NCI-H510A (cell line): ENCODE measurements at regions not wholly inside any gene's neighbourhood (a gene's known extent, or its start where the extent isn't known, plus 50 kb on each side); places are given as distances from the start of the nearest gene placed in this dataset.
A peak's percentile ranks its signal among the peaks of the same experiment; 100 is the strongest.

Source experiments
- DNase-seq: peaks from one replicate; lab custom pipeline; 2025; lab: John Stamatoyannopoulos, UW

DNA sequence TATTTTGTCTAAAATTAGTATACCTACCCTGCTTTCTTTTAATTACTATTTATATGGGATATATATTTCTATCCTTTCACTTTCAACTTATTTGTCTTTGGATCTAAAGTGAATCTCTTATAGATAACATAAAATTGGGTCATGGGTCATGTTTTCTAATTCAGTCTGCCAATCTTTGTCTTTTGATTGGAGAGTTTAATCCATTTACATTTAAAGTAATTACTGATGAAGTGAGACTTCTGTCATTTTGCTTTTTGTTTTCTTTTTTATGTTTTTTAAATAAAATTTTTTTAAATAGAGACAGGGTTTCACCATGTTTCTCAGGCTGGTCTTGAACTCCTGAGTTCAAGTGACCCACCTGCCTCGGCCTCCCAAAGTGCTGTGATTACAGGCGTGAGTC lies 50.5 kb upstream of the PRDM1 start:
- DNase-seq, result no peak

DNA sequence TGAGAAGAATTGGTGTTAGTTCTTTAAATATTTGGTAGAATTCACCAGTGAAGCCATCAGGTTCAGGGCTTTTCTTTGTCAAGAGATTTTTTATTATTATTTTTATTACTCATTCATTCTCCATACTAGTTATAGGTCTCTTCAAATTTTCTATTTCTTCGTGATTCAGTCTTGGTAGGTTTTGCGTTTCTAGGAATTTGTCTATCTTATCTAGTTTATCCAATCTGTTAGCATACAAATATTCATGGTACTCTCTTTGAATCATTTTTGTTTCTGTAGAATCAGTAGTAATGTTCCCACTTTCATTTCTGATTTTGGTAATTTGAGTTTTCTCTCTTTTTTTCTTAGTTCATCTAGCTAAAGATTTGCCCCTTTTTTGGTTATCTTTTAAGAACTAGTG lies 52.3 kb upstream of the PRDM1 start:
- DNase-seq, result no peak

DNA sequence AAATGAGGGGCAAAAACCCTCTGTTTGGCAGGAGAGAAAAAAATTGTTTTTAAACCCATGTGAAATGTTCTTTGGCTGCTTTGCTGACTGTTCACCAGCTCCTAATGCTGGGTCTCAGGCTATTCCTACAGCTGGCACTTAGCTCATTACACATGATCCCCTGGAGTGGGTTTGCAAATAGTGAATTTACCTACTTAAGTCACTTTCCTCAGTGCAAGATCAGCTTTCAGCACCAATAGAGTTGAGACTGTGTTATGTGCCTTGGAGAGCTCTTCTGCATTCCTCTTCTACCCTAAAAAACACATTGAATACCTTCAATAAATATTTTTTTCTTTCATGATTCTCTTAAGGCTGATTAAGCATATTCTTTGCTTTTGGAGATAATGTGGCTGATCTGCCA lies 58.4 kb upstream of the PRDM1 start:
- no peak for DNase-seq

DNA sequence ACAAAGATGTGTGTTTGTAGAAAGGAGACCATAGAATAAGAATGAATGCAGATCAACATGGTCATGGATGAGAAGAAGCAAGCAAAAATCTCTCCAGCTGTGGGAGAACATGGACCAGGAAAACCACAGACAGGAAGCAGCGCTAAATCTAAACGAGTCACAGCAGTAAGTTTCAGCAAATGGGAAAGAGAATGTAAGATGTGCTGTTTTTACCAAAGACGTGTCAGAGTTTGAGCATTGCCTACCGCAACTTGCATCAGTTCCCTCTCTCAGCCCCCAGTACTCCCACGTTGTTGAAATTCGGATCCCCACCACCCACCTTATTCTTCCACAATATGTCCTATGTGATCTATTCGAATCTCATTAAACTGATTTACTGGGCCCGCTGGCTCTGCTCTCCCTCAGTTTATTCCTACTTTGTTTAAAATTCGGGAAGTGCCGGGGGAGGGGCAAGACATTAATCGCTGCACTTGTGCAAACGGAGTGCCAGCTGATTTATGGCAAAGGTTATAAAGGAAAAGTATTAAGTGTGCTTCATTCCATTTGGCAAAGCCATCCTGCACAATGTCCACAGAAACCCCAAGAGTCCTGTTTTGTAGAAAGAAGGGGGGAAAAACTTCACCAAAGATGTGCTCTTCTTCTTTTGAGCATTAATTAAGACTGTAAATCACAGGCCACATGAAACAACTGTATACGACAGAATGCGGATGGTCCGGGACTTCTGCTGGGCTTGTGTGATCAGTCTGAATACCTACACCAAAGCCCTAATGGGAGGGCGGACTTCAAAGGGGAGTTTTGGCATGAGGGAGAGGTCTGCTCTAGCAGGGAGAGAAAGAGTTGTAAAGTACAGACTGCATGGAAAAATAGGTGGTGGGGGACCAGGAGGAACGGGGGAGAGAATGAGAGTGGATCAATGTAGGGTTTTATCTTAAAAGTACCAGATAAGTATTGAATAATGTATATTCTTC lies 59.1 kb upstream of the PRDM1 start:
- no peak for DNase-seq

DNA sequence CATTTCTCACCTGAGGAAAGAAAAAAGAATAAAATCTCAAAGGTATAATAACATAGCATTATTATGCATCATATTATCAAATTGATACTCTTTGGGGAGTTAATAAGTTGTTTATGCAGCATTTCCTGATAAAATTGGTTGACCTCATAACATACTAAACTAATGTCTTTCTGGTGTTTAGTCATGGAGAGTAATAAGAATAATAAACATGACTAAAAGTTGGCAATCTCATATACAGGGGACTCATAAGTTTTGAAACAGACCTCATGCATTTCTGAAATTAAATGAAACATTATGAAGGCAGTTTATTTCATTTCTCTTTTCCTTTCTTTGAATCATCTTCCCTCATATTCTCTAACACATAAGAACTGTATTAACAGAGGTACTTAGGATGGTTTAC lies 60.5 kb upstream of the PRDM1 start:
- no peak for DNase-seq

DNA sequence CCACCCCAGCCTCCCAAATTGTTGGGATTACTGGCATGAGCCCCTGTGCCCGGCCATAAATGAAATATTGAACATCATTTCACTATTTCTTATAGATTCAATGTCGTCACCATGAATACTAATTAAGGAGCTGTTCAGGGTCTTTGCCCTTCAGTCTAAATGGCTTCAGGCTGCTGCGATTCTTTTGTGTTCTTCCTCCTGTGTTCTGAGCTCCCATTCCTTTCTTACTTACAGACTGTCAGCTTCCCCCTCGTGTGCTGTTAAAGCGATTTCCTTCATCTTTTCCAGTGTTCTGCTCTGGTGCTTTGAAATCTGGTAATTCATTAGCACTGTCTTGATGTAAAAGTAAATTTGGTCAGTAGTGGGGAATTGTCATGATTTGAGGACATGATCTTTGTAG lies 63.3 kb upstream of the PRDM1 start:
- DNase-seq, result no peak

DNA sequence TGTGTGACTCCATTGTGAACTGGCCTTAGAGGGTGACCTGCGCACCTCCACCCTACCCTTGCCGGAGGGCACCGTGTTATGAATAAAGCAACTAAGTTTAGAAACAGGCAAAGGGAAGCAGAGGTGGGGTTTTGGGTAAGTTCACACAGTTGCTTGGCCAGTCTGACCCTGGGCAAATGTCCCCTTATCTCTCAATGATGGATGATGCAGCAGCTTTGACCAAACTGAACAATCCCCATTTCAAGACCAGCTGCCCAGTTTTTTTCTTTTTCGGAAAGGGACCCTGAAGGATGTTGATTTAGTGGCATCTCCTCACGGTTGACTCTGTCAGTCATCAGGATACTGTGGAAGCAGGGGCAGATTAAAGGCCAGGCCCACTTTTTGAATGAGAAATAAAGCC lies 68.7 kb upstream of the PRDM1 start:
- no peak for DNase-seq

DNA sequence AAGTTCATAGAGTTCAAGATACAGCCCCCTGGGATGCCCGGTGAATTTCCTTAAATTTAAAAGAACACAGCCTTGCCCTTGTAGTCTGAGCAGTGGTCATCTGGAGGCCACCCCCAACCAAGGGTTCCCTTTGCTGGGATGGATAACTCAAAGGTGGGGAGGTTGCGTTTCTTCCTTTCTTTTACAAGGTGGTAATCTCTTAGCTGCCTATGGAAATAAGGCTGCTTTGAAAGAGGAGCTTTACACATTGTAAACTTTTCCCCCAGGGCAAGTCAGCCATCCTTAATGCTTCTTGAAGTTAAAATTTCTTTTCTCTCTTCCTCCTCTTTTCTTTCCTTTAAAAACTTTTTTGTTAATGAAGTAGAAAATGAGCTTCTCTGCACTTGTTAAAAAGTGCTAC lies 71.2 kb upstream of the PRDM1 start:
- DNase-seq, result no peak

DNA sequence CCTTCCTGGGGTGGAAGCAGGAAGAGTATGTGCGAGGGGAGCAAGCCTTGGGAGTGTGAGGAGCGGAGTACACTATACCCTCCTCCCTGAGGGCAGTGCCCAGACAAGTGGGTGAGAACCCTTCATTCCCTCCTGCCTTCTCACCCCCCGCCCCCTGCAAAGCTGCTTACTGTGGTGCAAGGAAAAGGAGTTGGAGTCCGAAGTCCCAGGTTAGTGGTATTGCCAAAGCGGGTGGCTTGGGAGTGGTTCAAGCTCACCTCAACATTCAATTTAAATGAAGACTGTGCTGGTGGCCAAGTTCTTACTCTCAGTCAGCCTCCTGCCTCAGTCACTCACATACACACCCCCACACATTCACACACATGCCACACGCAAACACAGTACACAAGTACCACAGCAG lies 74.7 kb upstream of the PRDM1 start:
- no peak for DNase-seq

DNA sequence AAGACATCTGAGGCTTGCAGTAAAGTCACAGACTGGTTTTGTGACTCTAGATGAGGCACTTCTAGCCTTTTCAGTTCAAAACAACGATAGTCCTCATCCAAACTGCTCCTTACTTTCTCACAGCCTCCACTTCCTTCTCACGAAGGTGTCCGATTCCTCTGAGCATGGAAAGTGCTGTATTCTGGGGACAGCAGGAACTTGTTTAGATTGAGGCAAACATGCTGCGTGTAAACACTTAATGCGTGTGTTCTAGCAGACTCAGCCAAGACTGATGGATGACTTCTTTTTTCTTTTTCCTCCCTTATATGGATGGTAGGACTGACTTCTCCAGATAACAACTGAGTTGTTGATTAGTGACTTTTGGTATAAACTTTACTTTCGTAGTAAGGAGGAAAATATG lies 80.2 kb upstream of the PRDM1 start:
- DNase-seq, result no peak

DNA sequence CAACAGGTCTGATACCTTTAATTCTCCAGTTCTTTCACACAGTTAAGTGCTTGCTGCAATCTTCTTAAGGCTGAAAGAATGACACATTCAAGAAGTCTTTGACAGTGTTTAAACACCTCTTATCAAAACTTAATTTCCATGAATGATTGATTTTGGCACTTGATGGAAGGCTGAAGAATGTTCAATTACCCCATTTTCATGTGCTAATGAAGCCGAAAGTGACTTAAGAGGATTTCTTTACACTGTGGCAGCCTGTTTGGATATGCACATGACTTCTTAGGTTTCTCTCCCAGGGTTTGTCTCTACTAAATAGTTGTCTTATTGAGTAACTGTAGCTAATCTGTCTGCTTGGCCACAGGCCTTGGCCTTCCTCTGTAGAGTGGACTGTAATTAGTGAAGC lies 81.1 kb upstream of the PRDM1 start:
- DNase-seq, result no peak

DNA sequence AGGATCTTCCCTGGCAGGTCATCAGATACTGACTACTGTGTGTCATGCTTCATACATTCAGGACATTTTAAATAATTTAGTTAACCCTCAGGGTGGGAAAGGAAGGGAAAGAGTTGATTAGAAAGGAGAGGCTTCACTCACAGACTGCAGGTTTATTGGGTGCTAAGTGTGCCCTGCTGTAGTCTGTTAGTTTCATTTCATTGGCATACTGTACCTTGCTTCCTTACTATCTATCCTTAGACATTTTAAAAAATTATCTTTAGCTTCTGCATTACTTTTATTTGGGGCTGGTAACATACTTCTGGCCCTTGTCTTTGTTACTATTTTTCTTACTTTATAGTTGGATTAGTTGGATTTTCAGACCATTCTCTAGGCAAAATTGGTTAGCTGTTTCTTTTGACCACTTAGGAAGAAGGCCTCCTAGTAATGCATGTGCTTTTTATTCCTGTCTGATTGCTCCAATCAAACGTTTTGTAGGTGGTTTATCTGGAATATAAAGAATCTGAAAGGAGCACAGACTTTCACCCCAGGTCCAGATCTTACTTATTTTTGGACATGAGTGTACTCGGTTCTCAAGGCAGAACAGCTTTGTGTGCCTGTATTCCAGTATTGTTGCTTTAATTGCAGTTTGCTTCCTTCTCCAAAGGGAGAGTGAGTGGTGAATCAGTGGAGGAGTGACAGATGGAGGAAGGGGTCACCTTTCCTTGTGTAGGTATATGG lies 82.7 kb upstream of the PRDM1 start:
- no peak for DNase-seq

DNA sequence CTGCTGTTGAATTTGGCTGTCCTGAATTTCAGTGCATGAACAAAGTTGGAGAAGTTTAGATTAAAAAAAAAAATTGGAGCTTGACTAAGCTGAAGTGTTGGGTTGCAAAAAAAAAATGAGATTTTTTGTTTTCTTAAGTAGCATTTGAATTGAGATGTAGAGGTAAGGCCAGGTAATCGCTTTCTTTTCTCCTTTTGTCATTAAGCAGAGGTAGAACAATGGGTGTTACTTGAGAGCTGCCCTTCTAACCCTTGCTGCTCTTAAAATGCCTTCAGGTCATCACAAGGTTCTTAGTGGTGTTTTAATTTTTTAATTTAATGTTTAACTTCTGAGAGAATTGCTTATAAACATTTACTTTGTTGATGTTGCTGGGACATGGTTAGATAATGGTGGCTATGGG lies 84.1 kb upstream of the PRDM1 start:
- no peak for DNase-seq

DNA sequence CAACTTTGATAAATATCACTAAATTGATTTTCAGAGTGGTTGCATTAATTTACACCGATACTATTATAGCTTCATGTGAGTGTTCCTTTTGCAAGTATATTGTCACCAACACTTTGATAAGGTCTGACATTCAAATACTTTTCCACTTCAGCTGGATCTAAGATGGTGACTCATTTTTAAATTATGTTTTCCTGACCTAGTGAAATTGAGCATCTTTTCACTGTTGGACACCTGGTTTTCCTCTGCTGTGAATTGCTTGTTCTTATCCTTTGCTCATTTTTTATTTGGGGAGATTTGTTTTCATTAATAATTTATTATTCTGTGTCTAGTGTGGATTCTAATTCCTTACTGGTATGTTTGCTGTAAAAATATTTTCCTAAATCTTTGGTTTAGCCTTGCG lies 85.2 kb upstream of the PRDM1 start:
- no peak for DNase-seq

DNA sequence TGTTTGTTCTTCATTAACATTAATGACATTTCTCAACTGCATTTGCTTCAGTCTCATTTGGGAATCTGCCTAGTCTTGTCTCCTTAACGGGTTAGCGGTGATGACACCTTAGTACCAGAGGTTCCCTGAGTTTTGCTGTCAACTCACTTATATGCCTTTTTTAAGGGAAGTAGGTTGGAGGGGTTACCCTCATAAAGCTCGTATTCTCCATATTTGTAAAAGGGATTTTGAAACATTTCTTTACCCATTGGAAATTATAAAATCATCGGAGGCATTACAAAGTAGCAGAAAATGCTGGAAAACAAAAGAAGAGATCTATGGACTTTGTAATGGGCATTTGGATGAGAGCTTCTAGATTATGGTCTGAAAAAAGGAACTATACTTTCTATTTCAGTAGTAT lies 88.7 kb upstream of the PRDM1 start:
- no peak for DNase-seq

DNA sequence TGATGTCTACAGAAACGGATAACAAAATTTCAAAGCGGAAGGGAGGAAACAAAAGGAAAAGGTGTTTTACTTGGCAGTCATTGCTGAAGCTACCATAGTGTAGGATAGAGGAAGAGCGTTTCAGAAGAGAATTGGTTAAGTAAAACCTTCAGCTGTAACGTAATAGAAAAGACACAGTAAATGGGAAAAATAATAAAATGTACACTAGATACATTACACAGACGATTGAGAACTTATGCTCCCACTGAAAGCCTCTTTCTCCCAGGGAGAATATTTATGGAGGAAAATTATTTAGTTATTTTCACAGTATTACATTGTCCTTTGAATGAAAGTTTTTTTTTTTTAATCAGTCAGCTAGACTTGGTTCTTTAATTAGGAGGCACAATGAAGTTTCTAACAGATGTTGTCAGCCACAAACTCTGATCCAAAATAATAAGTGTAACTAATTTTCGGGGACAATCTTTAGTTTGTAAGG lies 90.7 kb upstream of the PRDM1 start:
- DNase-seq, result no peak

DNA sequence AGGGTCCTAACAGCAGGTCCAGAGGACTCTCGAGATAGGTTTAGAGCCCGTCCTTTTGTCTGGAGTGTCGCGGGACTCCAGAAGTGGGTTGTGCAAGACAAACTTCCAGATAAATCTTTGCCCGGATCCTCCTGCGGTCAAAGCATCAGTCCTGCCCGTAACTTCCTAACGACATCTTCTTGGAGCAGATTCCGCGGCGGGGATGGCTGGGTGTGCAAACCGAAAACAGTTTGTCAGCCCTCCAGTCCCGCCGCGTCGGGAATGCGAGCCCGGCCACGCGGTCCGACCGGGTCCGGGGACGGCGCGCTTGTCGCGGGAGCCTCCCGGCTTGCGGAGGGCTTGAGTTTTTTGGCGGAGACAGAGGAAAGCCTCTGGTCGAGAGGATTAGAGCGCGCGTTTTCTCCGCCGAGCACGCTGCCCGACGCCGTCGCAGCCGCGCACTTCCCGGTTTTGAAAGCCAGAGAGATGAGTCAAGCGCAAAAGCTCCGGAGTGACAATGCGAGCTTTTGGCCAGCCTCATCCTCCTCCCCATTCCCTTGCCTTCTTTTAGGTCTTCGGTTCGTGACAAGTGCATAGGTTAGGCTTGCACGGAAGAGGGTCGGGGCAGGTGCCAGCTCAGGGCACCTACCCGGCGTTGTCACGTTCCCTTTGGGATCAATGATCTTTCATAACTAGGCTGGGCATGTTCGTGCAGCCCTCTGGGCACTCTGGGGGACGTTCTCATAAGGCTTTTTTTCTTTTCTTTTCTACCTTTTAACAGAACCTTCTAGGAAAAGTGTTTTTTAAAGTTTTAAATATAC lies 91.3 kb upstream of the PRDM1 start:
- no peak for DNase-seq

DNA sequence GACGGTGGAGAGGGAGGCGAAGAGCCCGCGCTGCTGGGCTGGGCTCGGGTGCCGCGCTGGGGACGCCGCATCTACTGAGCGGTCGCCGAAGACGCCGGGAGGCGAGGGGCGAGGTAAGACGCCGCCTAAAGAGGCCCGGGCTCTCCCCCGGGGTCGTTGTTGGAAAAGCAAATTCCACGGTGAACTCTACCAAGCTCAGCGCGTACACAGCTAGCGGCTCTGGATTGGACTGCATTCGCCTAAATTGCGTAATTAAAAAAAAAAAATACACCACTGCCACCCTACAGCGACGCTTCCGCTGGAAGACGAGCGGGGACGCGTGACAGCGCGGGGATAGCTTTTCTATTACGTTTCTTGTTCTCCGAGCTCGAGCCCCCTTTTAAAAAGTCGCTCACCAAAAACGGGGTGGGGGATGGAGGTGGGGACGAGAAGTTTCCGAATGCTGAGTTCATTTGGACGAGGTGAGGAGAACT lies 92.0 kb upstream of the PRDM1 start:
- DNase-seq, result no peak

DNA sequence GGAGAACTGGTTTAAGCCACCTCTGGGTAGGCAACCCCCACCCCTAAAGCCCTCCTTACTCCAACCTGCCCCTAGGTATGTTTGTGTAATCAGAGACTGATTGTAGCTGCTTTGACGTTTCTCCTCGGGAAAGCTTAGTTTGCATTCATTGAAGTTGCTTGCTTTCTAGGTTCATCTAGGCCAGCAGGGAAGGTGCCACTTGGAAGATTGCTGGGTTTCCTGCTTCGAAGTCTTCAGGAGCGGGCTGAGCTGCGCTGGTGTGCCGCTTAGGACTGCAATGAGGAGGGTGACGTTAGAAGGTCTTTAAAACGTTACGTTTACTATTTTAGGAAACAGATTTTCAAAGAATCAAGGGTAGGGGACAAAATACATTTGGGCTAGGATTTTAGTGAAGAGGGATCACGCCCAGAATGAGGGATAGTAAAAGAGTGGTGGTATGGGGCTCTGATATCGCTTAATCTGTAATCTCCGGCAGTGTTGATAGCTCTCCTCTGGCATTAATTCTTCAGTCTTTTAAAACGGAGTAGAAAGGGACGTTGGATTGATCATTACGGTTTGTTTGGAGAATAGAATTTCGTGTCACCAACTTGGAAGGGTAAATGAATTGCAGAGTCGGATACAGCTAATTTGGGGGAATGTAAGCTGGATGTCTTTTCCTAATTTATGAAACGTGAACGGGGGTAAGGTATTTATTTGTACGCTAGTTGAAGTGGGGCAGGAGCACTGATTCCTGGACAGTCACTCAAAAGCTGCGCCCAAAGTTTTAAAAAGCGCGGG lies 92.6 kb upstream of the PRDM1 start:
- no peak for DNase-seq

DNA sequence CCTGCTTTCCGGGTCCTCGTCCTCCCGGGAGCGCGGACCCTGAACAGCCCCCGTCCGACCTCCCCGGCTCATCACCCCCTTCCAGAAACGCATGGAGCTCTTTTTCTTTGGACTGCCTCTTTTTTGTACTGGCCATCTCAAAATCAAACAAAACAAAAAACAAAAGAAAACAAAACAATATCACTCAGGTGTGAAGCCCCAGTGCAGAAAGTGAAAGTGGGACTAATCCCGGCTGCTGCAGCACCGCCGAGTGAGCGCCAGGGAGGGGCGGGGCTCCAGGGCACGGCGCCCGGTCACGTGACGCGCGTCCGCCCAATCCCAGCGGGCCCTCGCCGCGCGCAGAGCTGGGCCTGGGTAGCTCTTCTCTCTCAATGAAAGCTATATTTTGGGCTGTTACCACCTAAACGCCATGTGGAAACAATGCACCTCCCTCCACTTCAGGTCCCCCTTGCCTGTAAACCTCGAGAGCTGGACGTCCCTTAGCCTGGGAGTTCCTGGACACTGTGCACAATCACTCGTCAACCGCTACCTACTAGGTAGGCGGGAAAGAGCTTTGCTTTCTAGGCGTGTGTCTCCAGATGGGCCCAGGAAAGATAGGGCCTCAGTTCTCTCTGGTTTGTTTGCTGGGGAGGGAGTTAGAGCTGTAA lies 93.7 kb upstream of the PRDM1 start:
- DNase-seq, result peak; percentile 43
